ENCODE measurements at regions not wholly inside any gene's neighbourhood (a gene's known extent, or its start where the extent isn't known, plus 50 kb on each side); places are given as distances from the start of the nearest gene placed in this dataset.

DNA sequence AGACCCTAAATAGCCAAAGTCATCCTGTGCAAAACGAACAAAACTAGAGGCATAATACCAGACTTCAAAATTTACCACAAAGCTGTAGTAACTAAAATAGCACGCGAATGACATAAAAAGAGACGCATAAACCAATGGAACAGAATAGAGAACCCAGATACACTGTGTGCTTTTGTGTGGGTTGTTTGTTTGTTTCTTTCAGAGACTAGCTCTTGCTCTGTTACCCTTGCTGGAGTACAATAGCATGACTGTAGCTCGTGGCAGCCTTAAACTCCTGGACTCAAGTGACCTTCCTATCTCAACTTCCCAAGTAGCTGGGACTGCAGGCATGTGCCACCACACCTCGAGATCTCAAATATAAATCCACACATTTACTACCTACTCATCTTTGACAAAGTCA is 1314.6 kb upstream of the GBE1 start:
- DNase-seq = no peak

GRCh38 chr3:83074485-83074884 is 1313.0 kb upstream of the GBE1 start:
- no peak for DNase-seq

DNA sequence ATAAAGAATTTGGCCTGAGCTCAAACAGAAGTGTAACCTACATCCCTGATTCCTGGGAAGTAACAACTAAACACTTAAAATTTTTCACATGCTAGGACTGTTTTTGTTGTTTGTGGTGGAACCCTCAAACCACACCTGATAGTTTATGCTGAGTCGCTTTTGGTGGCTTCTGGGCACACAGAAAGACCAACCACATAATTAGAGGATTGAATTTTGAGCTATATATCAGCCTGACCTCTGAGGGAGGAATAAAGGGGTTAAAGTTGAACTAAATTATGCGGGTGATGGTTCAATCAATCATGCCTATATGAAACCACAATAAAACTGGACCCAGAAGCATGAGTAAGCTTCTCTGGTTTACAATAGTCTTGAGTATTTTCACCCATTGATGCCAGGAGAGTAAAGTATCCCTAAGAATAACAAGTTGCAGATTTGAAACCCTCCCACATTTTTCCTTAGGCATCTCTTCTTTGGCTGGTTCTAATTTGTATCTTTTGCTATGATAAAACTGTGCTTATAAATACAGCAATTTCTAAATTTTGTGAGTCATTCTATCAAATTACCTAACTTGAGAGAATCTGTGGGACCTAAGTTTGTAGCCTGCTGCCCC is 1304.5 kb upstream of the GBE1 start:
- no peak for DNase-seq

DNA sequence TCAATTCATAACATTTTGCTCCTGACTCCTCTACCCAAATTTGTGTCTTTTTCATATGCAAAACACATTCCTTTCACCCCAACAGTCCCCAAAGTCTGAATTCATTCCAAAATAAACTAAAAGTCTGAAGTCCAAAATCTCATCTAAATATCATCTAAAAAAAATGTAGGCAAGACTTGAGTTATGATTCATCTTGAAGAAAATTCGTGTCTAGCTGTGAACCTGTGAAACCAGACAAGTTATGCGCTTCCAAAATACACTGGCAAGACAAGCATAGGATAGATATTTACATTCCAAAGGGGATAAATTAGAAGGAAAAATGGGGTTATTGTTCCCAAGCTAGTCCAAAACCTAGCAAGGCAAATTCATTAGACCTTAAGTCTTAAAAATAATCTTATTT is 1302.0 kb upstream of the GBE1 start:
- no peak for DNase-seq

DNA sequence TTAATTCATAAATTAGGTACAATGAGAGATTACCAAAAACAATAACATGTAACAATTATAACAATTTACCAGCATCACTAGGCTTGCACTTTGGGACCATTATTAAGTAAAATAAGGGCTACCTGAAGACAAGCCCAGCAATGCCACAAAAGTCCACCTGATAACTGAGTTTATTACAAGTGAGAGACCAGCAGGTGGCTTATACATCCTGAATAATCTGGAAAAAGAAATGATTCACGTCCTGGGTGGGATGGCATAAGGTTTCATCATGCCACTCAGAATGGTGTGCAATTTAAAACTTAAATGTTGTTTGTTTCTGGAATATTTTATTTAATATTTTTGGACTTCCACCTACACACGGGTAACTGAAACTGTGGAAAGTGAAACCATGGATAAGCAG is 1287.1 kb upstream of the GBE1 start:
- DNase-seq = no peak

DNA sequence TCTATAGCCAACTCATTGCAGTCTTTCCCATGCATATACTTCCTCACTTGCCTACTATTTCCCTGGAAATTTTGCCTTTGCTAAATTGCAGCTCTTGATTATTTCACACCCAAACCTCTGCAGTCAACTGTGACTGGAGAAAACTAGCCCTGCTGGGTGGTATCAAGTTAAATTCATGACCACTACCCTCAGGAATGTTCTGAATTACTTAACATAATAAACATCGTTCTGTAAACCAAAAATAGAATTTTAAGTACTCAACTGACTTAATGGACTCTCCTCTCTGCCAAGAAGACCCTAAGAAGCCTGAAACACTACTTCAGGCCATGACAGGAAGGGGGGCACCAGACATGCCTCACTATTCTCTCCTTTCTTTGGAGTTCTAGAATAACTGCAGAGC is 1278.0 kb upstream of the GBE1 start:
- no peak for DNase-seq

DNA sequence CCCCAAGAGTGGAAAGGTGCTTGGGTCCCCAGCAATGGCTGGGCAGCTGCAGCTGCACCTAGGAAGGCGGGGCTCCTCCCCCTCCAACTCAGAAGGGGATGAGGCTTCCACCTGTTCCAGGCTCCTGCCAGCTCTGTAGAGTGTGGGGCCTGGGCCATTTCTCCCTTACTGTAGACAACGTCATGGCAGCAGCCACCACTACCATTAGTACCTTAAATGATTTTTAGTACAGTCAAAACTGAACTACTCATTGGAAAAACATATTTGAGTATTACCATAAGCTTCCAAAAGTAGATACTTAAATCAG is 1274.2 kb upstream of the GBE1 start:
- DNase-seq = no peak

- no peak for DNase-seq
These were observed 1273.6 kb upstream of the GBE1 start for GRCh38 chr3:83034806-83035703.

DNA sequence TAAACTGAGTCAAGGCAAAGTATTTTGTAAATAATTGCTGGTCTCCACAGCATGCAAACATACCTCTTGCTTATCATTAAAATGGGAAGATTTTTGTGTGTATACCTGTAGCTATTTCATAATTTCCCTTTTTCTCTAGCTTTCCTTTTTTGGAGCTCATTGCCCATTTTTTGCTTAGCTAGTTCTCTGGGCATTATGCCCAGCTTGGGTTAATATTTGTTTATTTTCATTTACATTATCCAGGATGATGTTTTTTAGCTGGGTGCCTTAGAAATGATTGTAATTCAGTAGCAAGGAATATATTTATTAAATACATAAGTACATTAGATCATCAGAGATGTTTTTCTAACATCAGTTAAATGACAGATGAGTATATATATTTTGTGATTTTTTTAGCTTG is 1271.7 kb upstream of the GBE1 start:
- no peak for DNase-seq

GRCh38 chr3:83023086-83023485 is 1261.6 kb upstream of the GBE1 start:
- DNase-seq = no peak

DNA sequence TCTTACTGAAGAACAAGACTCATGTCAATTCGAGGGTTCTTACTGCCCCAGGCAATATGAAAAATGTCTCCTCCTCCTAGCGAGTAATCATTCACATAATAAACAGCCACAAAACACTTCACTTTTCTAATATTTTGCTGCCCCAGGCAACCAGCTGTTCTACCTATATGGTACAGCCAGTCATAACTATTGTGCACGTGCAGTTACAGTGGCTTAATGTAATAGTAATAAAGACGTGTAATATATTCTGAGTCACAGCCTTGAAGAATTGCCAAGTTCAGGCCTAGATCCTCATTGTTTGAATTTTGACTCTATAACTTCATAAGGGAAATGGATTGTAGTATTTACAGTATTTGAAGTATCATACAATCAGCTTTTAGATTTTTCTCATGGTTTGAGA is 1250.0 kb upstream of the GBE1 start:
- no peak for DNase-seq

DNA sequence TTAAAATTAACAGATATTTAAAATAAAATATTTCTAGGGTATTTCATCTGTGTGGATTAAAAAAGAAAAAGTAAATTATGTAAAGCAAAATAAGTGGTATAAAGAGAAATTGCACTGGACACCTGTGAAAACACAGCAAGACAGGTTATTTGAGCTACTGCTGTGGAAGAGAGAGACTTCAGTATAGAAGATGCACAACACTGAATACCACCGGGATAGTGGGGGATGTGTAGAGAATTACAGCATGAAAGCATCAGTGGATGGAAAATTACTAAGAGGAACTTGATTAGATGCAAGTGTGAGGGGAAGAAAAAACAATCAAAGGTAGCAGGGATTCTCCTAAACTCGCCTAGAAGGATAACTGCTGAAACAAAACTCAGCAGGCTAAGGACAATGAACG is 1242.5 kb upstream of the GBE1 start:
- DNase-seq = no peak

DNA sequence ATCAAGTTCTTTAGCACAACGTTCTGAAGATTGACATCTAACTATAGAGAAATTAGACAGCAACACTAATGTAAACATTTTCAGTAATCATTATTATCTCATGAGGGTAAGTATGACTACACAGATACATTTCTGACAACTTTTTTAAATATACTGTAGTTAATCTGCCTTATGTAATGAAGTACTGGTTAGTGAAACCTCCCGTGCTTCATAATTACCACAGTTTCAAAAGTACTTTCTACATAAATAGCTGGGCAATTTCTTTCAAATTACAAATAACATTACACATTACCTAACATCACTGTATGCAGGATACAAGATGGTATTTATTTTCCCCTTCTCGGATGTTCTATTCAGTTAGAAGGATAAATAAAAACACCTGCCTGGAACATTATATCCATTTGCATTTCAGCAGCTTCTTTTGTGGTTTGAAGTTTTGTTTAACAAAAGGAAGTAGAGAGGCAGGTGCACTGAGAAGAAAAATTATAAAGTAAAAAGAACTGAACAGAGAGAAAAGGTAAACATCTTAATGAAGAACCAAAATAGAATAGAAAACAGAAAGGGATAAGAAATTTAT is 1241.5 kb upstream of the GBE1 start:
- no peak for DNase-seq

- no peak for DNase-seq
These were observed 1238.3 kb upstream of the GBE1 start for GRCh38 chr3:82999777-83000176.

DNA sequence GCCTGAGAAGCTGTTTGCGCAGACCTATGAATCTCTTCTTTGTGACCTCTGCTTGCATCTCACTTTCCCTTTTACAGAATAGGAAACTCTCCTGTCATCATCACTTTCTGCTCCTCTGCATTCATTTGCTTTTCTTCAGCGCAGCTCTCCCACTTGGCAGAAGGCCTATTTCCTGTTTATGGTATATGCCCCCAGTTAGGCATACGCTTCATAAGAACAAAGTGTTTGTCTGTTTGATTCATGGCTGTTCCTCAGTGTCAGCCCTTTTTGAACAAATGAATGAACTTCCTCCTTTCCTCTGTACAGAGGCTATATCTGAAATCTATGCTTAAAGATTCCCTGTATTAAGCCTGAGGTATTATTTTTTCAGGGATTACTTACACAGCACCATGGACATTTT is 1216.9 kb upstream of the GBE1 start:
- DNase-seq = no peak

DNA sequence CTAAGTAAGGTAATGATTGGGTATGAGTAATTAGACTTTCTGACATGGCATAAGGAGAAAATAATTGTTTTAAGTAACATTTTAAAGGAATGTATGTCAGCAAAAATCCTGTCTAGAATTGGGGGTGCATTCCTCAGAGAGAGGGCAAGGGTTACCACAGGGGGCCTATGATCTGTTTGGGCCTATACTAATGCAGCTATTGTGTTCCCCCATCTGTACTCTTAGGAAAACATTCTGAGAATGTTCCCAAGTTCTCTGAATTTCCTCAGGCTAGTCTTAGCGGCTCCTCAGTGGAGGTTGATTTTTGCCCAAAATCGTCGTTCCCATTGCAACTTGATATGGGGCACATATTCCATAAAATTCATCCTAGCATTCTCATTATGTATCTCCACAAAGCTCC is 1216.4 kb upstream of the GBE1 start:
- DNase-seq = no peak

GRCh38 chr3:82973791-82974190 is 1212.3 kb upstream of the GBE1 start:
- DNase-seq = no peak

DNA sequence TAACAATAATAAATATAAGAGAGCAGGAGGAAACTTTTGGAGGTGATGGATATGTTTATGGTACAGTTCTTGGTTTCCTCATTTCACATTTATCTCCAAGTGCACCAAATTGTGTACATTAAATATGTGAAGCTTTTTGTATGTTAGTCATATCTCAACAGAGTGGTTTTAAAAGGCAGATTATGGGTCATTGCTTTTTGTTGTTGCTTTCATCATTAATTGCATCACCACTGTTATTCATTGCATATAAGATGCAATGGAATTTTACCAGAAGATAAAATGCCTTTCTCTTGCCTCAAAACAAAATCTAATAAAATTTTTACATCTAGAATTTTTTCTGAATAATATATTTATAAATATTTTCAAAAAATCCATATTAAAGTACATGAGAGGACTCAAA is 1198.9 kb upstream of the GBE1 start:
- DNase-seq = no peak

- DNase-seq = no peak
These were observed 1196.3 kb upstream of the GBE1 start for GRCh38 chr3:82957696-82958095.

DNA sequence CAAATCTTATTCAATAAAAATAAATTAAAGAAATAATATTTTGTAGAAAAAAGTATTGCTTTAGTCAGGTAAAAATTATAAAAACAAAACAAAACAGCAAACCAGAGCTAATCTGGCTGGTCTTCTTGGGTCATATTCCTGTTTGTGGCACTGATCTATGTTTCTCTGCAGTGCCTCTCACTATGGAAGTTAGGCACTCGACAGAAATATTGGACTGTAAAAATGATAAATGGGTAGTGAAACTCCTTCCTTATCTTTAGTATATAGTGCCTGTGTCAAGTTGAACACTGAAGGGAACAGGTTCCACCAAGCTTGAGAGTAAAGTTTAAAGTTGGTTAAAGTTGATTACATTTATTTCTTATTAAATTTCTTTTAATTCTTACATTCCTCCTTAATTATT is 1195.6 kb upstream of the GBE1 start:
- DNase-seq = no peak

DNA sequence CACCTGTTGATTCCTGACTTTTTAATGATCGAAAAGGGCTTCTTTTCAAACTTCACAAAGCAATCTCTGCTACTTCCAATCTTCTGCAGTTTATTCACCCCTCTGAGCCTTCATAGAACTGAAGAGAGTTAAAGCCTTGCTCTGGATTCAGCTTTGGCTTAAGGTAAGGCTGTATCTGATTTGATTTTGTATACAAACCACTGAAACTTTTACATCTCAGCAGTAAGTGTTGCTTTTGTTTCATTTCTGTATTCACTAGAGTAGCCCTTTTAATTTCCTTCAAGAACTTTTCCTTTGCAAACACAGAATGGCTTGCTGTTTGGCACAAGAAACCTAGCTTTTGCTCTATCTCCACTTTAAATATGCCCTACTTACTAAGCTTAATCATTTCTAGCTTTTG is 1193.0 kb upstream of the GBE1 start:
- DNase-seq = no peak

DNA sequence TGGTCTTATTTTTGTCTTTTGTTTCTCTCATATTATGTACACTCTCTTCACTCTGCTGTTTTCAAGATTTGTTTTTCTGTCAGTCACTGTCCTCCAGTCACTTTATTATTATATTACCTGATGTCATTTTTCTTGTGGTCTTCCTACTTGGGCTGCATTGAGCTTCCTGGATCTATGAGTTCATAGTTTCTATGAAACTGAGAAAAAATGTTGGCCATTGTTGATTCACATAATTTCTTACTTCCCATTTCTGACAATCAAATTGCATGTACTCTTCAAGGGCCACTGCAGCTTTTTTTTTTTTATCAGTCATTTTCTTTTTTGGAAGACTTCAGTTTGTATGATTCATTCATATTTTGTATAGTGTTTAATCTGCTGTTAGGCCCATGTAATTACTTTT is 1180.6 kb upstream of the GBE1 start:
- DNase-seq = no peak

GRCh38 chr3:82940124-82940523 is 1178.7 kb upstream of the GBE1 start:
- no peak for DNase-seq

GRCh38 chr3:82939491-82940097 is 1178.1 kb upstream of the GBE1 start:
- DNase-seq = no peak

Data from stimulated activated CD4-positive, alpha-beta T cell treated with anti-CD3 and anti-CD28 coated beads, Interleukin-4, amount 100 ng/mL, for 1 hour (primary cell).